ENCODE measurements at regions not wholly inside any gene's neighbourhood (a gene's known extent, or its start where the extent isn't known, plus 50 kb on each side); places are given as distances from the start of the nearest gene placed in this dataset.

DNA sequence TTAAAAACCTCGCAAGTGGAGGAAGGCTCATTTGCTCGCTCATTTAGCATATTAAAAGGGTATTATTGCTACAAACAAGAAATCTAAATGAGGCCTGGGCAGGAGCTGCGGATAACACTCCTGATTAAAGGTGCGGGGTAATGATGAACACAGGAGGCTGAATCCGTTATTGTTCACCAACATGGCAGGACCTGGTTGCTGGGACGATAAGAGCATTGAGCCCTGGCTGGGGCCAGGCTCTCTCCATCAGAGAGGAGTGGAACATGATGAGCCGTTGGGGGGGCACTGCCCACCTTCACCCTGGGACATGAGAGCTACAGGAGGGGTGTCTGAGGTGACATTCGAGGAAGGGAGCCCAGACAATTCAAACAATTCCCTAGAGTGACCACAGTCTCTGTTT is 211.7 kb downstream of the NXPE2 start (continued):
- TF ChIP-seq, protein P1, sequence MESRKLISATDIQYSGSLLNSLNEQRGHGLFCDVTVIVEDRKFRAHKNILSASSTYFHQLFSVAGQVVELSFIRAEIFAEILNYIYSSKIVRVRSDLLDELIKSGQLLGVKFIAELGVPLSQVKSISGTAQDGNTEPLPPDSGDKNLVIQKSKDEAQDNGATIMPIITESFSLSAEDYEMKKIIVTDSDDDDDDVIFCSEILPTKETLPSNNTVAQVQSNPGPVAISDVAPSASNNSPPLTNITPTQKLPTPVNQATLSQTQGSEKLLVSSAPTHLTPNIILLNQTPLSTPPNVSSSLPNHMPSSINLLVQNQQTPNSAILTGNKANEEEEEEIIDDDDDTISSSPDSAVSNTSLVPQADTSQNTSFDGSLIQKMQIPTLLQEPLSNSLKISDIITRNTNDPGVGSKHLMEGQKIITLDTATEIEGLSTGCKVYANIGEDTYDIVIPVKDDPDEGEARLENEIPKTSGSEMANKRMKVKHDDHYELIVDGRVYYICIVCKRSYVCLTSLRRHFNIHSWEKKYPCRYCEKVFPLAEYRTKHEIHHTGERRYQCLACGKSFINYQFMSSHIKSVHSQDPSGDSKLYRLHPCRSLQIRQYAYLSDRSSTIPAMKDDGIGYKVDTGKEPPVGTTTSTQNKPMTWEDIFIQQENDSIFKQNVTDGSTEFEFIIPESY (IDR thresholded peaks at IDR 0.05): no peak
- TF ChIP-seq, protein P2, sequence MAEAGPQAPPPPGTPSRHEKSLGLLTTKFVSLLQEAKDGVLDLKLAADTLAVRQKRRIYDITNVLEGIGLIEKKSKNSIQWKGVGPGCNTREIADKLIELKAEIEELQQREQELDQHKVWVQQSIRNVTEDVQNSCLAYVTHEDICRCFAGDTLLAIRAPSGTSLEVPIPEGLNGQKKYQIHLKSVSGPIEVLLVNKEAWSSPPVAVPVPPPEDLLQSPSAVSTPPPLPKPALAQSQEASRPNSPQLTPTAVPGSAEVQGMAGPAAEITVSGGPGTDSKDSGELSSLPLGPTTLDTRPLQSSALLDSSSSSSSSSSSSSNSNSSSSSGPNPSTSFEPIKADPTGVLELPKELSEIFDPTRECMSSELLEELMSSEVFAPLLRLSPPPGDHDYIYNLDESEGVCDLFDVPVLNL (IDR thresholded peaks at IDR 0.05; ENCODE audit: low read depth, low read length): no peak
- TF ChIP-seq, protein P3, sequence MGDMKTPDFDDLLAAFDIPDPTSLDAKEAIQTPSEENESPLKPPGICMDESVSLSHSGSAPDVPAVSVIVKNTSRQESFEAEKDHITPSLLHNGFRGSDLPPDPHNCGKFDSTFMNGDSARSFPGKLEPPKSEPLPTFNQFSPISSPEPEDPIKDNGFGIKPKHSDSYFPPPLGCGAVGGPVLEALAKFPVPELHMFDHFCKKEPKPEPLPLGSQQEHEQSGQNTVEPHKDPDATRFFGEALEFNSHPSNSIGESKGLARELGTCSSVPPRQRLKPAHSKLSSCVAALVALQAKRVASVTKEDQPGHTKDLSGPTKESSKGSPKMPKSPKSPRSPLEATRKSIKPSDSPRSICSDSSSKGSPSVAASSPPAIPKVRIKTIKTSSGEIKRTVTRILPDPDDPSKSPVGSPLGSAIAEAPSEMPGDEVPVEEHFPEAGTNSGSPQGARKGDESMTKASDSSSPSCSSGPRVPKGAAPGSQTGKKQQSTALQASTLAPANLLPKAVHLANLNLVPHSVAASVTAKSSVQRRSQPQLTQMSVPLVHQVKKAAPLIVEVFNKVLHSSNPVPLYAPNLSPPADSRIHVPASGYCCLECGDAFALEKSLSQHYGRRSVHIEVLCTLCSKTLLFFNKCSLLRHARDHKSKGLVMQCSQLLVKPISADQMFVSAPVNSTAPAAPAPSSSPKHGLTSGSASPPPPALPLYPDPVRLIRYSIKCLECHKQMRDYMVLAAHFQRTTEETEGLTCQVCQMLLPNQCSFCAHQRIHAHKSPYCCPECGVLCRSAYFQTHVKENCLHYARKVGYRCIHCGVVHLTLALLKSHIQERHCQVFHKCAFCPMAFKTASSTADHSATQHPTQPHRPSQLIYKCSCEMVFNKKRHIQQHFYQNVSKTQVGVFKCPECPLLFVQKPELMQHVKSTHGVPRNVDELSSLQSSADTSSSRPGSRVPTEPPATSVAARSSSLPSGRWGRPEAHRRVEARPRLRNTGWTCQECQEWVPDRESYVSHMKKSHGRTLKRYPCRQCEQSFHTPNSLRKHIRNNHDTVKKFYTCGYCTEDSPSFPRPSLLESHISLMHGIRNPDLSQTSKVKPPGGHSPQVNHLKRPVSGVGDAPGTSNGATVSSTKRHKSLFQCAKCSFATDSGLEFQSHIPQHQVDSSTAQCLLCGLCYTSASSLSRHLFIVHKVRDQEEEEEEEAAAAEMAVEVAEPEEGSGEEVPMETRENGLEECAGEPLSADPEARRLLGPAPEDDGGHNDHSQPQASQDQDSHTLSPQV (IDR thresholded peaks at IDR 0.05): no peak
- TF ChIP-seq IKZF1 (conservative IDR thresholded peaks at IDR 0.05): no peak

DNA sequence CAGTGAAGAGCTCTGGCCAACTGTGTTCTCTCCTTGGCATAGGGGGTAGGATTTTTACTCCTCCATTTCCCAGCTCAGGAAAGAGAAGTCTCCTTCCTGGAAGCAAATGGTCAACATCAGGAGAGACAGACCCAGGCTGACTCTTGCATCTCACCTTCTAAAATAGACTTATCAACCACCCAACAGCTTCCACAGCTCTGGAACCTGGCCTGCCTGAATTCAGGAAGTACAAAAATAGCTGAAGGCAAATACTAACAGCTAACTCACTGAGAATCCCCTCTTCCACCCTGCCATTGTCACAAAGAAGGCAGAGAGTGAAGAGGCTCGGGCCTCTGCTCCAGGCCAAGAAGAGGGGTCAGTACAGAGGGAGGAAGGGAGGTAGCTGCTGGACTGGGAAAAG is 213.6 kb downstream of the NXPE2 start:
- ATAC-seq: no peak
- Histone ChIP-seq H3K36me3 (ENCODE audit: control insufficient read depth in 2 of 2, insufficient read depth in 2 of 2, low read length in 1 of 2) (no peaks in the 10 kb centered on the region), H3K9me3 (replicated peaks; ENCODE audit: control insufficient read depth, insufficient read depth, low read length) (no peaks in the 10 kb centered on the region), H3K4me3 (no peak overlapping the region), H3K4me2 (ENCODE audit: control insufficient read depth, insufficient read depth) (no peak overlapping the region), H2AFZ (ENCODE audit: control insufficient read depth, low read depth, low read length) (no peak overlapping the region), H3K79me2 (ENCODE audit: control insufficient read depth, insufficient read depth, low read length) (no peaks in the 10 kb centered on the region), H3K27ac (ENCODE audit: control insufficient read depth, insufficient read depth) (no peak overlapping the region), H4K20me1 (ENCODE audit: control insufficient read depth, insufficient read depth) (no peaks in the 10 kb centered on the region), H3K4me1 (ENCODE audit: control insufficient read depth, insufficient read depth, low read length) (no peaks in the 10 kb centered on the region), H3K27me3 (replicated peaks in 1 of 2; ENCODE audit: control insufficient read depth in 2 of 2, insufficient read depth in 2 of 2, low read length in 1 of 2) (no peaks in the 10 kb centered on the region; a peak in 1 of 4 replicates), H3K9ac (ENCODE audit: control insufficient read depth, insufficient read depth, low read length) (no peak overlapping the region)
- 0% methylated on average over 1 of the region's 1 CpG for WGBS (ENCODE audit: insufficient coverage, insufficient replicate concordance, low lambda C conversion rate, missing lambda C conversion rate)
- intact Hi-C loops (cut with micrococcal nuclease; ENCODE audit: unreplicated experiment): no loop called here
- RAD21 ChIA-PET (ENCODE audit: unreplicated experiment): no interaction called here
- no peak for FAIRE-seq
- in situ Hi-C loops (cut with MboI): no loop called here
- BruUV-seq (replicated peaks): no TSS peak
- CTCF ChIA-PET: interaction anchor here (0.7 to 1.8 kb wide), 12 partner anchors 10 to 932 kb away, joined by 3 to 11 read pairs (median 3); no protein-coding TSS in a partner anchor
- POLR2A ChIA-PET: no interaction called here
- SMC1A ChIA-PET (ENCODE audit: uncharacterized antibody, unreplicated experiment): no interaction called here
- DNase-seq (ENCODE audit: low read depth, low spot score): no peak
- TF ChIP-seq ZZZ3 (IDR thresholded peaks at IDR 0.05; ENCODE audit: control insufficient read depth, insufficient read length, low read depth) (no peak), CHD4 (IDR thresholded peaks at IDR 0.05) (no peak), BMI1 (IDR thresholded peaks at IDR 0.05; ENCODE audit: borderline replicate concordance) (no peak), FOXK2 (IDR thresholded peaks at IDR 0.05) (no peak), POLR2A (IDR thresholded peaks at IDR 0.05; ENCODE audit: low read depth, low read length) (no peak), ASH2L (IDR thresholded peaks at IDR 0.05; ENCODE audit: borderline replicate concordance, low read depth) (no peak), CREM (IDR thresholded peaks at IDR 0.05; ENCODE audit: low read depth) (no peak), CHD2 (IDR thresholded peaks at IDR 0.05; ENCODE audit: borderline replicate concordance, low read depth, low read length) (no peak)
- TF ChIP-seq, protein P4, sequence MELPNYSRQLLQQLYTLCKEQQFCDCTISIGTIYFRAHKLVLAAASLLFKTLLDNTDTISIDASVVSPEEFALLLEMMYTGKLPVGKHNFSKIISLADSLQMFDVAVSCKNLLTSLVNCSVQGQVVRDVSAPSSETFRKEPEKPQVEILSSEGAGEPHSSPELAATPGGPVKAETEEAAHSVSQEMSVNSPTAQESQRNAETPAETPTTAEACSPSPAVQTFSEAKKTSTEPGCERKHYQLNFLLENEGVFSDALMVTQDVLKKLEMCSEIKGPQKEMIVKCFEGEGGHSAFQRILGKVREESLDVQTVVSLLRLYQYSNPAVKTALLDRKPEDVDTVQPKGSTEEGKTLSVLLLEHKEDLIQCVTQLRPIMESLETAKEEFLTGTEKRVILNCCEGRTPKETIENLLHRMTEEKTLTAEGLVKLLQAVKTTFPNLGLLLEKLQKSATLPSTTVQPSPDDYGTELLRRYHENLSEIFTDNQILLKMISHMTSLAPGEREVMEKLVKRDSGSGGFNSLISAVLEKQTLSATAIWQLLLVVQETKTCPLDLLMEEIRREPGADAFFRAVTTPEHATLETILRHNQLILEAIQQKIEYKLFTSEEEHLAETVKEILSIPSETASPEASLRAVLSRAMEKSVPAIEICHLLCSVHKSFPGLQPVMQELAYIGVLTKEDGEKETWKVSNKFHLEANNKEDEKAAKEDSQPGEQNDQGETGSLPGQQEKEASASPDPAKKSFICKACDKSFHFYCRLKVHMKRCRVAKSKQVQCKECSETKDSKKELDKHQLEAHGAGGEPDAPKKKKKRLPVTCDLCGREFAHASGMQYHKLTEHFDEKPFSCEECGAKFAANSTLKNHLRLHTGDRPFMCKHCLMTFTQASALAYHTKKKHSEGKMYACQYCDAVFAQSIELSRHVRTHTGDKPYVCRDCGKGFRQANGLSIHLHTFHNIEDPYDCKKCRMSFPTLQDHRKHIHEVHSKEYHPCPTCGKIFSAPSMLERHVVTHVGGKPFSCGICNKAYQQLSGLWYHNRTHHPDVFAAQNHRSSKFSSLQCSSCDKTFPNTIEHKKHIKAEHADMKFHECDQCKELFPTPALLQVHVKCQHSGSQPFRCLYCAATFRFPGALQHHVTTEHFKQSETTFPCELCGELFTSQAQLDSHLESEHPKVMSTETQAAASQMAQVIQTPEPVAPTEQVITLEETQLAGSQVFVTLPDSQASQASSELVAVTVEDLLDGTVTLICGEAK (IDR thresholded peaks at IDR 0.05; ENCODE audit: borderline replicate concordance): no peak

Measured in GM12878 (cell line).